Liver (tissue), 3 donors: ENCODE measurements at regions not wholly inside any gene's neighbourhood (a gene's known extent, or its start where the extent isn't known, plus 50 kb on each side); places are given as distances from the start of the nearest gene placed in this dataset.

ENCODE experiments used
- RXRA ChIP-seq, 2 donors: IDR thresholded peaks; 2 replicates each; pipeline ENCODE4 v1.6.1; 2017 to 2018; ENCODE audit warnings: antibody characterized with exemption in 2 of 2, mild to moderate bottlenecking in 1 of 2
- TAF1 ChIP-seq: conservative IDR thresholded peaks from 2 replicates; pipeline ENCODE4 v1.6.1; 2016; ENCODE audit warnings: antibody characterized with exemption, mild to moderate bottlenecking
- TF ChIP-seq, protein P1 (sequence below): fragments of 150-350 bp; IDR thresholded peaks from 2 replicates; pipeline ENCODE4 v1.5.1; 2017; ENCODE audit warnings: improper control_type of control experiment, low read depth, low read length; ENCODE audit not compliant: missing input control
- TF ChIP-seq, protein P2 (sequence below): IDR thresholded peaks from 2 replicates; pipeline ENCODE4 v1.6.1; 2016; ENCODE audit warnings: antibody characterized with exemption
- donor health status: healthy.
- donor health status: healthy.

DNA sequence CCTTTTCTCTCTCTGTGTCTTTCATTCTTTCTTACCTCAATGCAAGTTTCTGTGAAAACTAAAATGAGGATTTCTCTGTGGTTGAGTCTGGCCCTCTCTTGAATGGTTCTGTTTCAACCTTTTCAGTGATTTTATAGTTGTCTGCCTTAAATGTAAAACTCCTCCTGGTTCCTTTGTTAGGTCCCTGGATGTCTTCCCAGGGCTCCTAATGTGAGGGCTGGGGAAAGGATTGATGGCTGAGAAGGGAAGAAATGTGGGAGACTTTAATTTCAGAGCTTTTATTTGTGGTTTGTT lies 90.6 kb upstream of the GRM7 start:
- TF ChIP-seq, protein P1, sequence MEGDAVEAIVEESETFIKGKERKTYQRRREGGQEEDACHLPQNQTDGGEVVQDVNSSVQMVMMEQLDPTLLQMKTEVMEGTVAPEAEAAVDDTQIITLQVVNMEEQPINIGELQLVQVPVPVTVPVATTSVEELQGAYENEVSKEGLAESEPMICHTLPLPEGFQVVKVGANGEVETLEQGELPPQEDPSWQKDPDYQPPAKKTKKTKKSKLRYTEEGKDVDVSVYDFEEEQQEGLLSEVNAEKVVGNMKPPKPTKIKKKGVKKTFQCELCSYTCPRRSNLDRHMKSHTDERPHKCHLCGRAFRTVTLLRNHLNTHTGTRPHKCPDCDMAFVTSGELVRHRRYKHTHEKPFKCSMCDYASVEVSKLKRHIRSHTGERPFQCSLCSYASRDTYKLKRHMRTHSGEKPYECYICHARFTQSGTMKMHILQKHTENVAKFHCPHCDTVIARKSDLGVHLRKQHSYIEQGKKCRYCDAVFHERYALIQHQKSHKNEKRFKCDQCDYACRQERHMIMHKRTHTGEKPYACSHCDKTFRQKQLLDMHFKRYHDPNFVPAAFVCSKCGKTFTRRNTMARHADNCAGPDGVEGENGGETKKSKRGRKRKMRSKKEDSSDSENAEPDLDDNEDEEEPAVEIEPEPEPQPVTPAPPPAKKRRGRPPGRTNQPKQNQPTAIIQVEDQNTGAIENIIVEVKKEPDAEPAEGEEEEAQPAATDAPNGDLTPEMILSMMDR: no peak
- TF ChIP-seq RXRA (IDR thresholded peaks at IDR 0.05) (no peak), TAF1 (no peak)
- TF ChIP-seq, protein P2, sequence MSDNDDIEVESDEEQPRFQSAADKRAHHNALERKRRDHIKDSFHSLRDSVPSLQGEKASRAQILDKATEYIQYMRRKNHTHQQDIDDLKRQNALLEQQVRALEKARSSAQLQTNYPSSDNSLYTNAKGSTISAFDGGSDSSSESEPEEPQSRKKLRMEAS: no peak
